Adrenal gland (tissue), 9 donors: ENCODE measurements at regions not wholly inside any gene's neighbourhood (a gene's known extent, or its start where the extent isn't known, plus 50 kb on each side); places are given as distances from the start of the nearest gene placed in this dataset.

Source experiments
- DNase-seq, 7 donors: peaks; one replicate each; pipeline ENCODE4 v3.0.0-alpha.2; 2019 to 2020
- H3K27ac ChIP-seq, 5 donors: fragments of 200-600 bp; sonication (generic) in 4 of 5; 1 replicate in 3 of 5; 2 replicates in 2 of 5; pipeline versions ENCODE4 v1.5.1 to v1.8.0; 2016 to 2020; ENCODE audit warnings: mild to moderate bottlenecking in 1 of 5
- H3K27me3 ChIP-seq: fragments of 200-600 bp; 2 replicates; pipeline ENCODE4 v1.8.0; 2021
- H3K36me3 ChIP-seq, 2 donors: fragments of 200-600 bp; replicated peaks in 1 of 2; 1 replicate in 1 of 2; 2 replicates in 1 of 2; pipeline versions ENCODE4 v1.5.1 to v1.8.0; 2018 to 2022
- H3K4me1 ChIP-seq, 2 donors: fragments of 200-600 bp; replicated peaks in 1 of 2; 1 replicate in 1 of 2; 2 replicates in 1 of 2; pipeline versions ENCODE4 v1.5.1 to v1.8.0; 2018 to 2021
- H3K4me3 ChIP-seq, 4 donors: fragments of 200-600 bp; sonication (generic) in 3 of 4; one replicate each; pipeline ENCODE4 v1.5.1; 2016 to 2018
- H3K9me3 ChIP-seq, 3 donors: fragments of 200-600 bp; sonication (generic) in 1 of 3; replicated peaks in 1 of 3; 1 replicate in 2 of 3; 2 replicates in 1 of 3; pipeline versions ENCODE4 v1.5.1 to v1.8.0; 2016 to 2021
- POLR2A ChIP-seq, 2 donors: fragments of 450-650 bp; IDR thresholded peaks; one replicate each; pipeline ENCODE4 v1.6.1; 2017; ENCODE audit warnings: antibody characterized with exemption in 2 of 2, mild to moderate bottlenecking in 2 of 2, moderate library complexity in 1 of 2
- WGBS, 4 donors: extraction: QIAGEN DNeasy Blood & Tissue Kit in 2 of 4; methylation state at CpG; one replicate each; pipeline versions ENCODE4 v1.1.5 to v1.1.7; 2013 to 2017; 5-methylcytosine and 5-hydroxymethylcytosine counted together
- intact Hi-C, 2 donors: fragments of 100-400 bp; cut with DNase I; formaldehyde crosslinking; loops; one replicate each; pipeline versions ENCODE4 v1.14.1 to v1.15.0; 2022 to 2023
- TF ChIP-seq, protein P1 (sequence below), 6 experiments: fragments of 450-650 bp in 4 of 6; fragments of 200-600 bp in 2 of 6; sonication (generic) in 1 of 6; IDR thresholded peaks; 1 replicate in 5 of 6; 2 replicates in 1 of 6; pipeline versions ENCODE4 v1.5.1 to v1.8.0; 2016 to 2021; ENCODE audit warnings: antibody characterized with exemption in 6 of 6, mild to moderate bottlenecking in 2 of 6, moderate library complexity in 1 of 6
- donor health status: healthy with polysubstance abuse.
- donor health status: Bipolar disorder and iron deficiency.
- donor health status: DM: yes; HTN: yes; CAD: no.
- donor health status: DM: no; HTN: no; CAD: no.
- donor health status: DM: no; HTN: no; CAD: no.

- DNase-seq = no peak
- no peaks in the 10 kb centered on the region for H3K4me1 ChIP-seq
- intact Hi-C loops = no loop called here
- H3K36me3 ChIP-seq = no peaks in the 10 kb centered on the region
- TF ChIP-seq POLR2A (IDR thresholded peaks at IDR 0.05) = no peak
- TF ChIP-seq, protein P1, sequence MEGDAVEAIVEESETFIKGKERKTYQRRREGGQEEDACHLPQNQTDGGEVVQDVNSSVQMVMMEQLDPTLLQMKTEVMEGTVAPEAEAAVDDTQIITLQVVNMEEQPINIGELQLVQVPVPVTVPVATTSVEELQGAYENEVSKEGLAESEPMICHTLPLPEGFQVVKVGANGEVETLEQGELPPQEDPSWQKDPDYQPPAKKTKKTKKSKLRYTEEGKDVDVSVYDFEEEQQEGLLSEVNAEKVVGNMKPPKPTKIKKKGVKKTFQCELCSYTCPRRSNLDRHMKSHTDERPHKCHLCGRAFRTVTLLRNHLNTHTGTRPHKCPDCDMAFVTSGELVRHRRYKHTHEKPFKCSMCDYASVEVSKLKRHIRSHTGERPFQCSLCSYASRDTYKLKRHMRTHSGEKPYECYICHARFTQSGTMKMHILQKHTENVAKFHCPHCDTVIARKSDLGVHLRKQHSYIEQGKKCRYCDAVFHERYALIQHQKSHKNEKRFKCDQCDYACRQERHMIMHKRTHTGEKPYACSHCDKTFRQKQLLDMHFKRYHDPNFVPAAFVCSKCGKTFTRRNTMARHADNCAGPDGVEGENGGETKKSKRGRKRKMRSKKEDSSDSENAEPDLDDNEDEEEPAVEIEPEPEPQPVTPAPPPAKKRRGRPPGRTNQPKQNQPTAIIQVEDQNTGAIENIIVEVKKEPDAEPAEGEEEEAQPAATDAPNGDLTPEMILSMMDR (IDR thresholded peaks at IDR 0.05) = no peak
- 87 to 93% (median 90%) methylated on average over 3 of the region's 3 CpGs for WGBS, 4 donors
- H3K27me3 ChIP-seq = no peaks in the 10 kb centered on the region
- H3K9me3 ChIP-seq = peaks cover 0 to 8% (median 0%) of the 10 kb centered on the region in 3 donors
- no peak overlapping the region for H3K27ac ChIP-seq
- H3K4me3 ChIP-seq = no peak overlapping the region
Observed at GRCh38 chr10:90989378-90989777, 68.5 kb upstream of the ANKRD1 start.

- Histone ChIP-seq H3K9me3 (peaks cover 0 to 8% (median 0%) of the 10 kb centered on the region in 3 donors), H3K4me1 (no peaks in the 10 kb centered on the region), H3K4me3 (no peak overlapping the region), H3K27ac (no peak overlapping the region), H3K36me3 (no peaks in the 10 kb centered on the region), H3K27me3 (no peaks in the 10 kb centered on the region)
- intact Hi-C loops = no loop called here
- DNase-seq = no peak
- TF ChIP-seq, protein P1 (IDR thresholded peaks at IDR 0.05) = no peak
- TF ChIP-seq POLR2A (IDR thresholded peaks at IDR 0.05) = no peak
- WGBS, 4 donors = 60 to 86% (median 80%) methylated on average over 2 of the region's 2 CpGs
Observed at GRCh38 chr10:90992462-90992861, 71.6 kb upstream of the ANKRD1 start.

GRCh38 chr10:90993340-90993739, 72.5 kb upstream of the ANKRD1 start:
- H3K27ac ChIP-seq = no peak overlapping the region
- intact Hi-C loops = no loop called here
- H3K27me3 ChIP-seq = no peaks in the 10 kb centered on the region
- H3K4me1 ChIP-seq = no peaks in the 10 kb centered on the region
- H3K9me3 ChIP-seq = peaks cover 0 to 8% (median 0%) of the 10 kb centered on the region in 3 donors
- no peak overlapping the region for H3K4me3 ChIP-seq
- DNase-seq = no peak
- no peaks in the 10 kb centered on the region for H3K36me3 ChIP-seq
- WGBS, 4 donors = 50 to 71% (median 58%) methylated on average over 3 of the region's 3 CpGs
- TF ChIP-seq, protein P1 (IDR thresholded peaks at IDR 0.05) = no peak
- no peak for TF ChIP-seq POLR2A (IDR thresholded peaks at IDR 0.05)

DNA sequence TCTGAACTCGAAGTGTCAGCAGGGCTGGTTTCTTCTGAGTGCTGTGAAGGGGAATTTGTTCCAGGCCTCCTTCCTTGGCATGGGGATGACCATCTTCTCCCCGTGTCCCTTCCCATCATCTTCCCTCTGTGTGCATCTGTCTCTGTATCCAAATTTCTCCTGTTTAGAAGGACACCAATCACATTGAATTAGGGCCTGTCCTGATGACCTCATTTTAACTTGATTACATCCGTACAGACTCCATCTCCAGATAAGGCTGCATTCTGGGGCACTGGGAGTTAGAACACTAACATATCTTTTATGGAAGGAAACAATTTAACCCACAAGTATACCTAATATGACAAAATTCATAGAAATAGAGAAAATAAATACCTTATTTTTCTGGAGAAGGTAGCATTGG, 76.8 kb upstream of the ANKRD1 start:
- Histone ChIP-seq H3K36me3 (no peaks in the 10 kb centered on the region), H3K27ac (no peak overlapping the region), H3K4me3 (no peak overlapping the region), H3K9me3 (peaks cover 0 to 8% (median 0%) of the 10 kb centered on the region in 3 donors), H3K4me1 (no peaks in the 10 kb centered on the region), H3K27me3 (no peaks in the 10 kb centered on the region)
- intact Hi-C loops = no loop called here
- TF ChIP-seq, protein P1 (IDR thresholded peaks at IDR 0.05) = no peak
- TF ChIP-seq POLR2A (IDR thresholded peaks at IDR 0.05) = no peak
- DNase-seq = no peak
- 68 to 73% (median 71%) methylated on average over 3 of the region's 3 CpGs for WGBS, 4 donors
